H1 (cell line): ENCODE measurements at regions not wholly inside any gene's neighbourhood (a gene's known extent, or its start where the extent isn't known, plus 50 kb on each side); places are given as distances from the start of the nearest gene placed in this dataset.

ENCODE experiments used
- TEAD4 ChIP-seq: IDR thresholded peaks from 2 replicates; pipeline ENCODE4 v1.6.1; 2012; ENCODE audit warnings: low read depth, low read length, inconsistent platforms, mixed read lengths

DNA sequence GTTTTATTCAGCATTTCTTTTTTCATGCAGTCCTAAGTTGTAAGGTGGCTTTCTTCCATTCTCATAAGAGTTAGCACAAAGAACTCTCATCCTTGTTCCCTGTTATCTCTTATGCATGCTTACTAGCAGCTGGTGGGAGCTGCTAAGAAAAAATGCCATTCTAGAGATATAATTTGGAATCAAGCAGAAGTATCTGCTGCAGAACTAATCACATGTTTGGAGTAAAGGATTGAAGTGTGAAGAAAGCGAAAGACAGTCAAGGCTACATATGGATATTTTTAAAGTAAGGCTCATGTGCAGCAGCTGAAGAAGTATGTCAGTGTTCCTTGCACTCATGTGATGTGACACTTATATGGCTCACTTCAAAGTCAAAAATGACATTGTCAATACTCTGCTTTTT is 116.2 kb upstream of the PCED1B start (continued):
- TF ChIP-seq TEAD4: no peak
